IMR-90 (cell line): ENCODE measurements at regions not wholly inside any gene's neighbourhood (a gene's known extent, or its start where the extent isn't known, plus 50 kb on each side); places are given as distances from the start of the nearest gene placed in this dataset.

Experiments
- ATAC-seq: fragments of 200-7000 bp; cut with Tn5 transposase; 2 replicates; pipeline ENCODE4 v1.9.1; 2020; ENCODE audit warnings: low read depth, mild to moderate bottlenecking, moderate library complexity
- BruUV-seq: library from RNA; stranded (reverse); fragments of 400-500 nt; replicated peaks from 2 replicates; lab custom pipeline; 2021; lab: Mats Ljungman, UMichigan
- CTCF ChIA-PET: fragments of 300-600 bp; formaldehyde crosslinking; extraction: SDS; loops from one replicate; lab custom pipeline; 2021; ENCODE audit warnings: antibody characterized with exemption; lab: Yijun Ruan, JAX
- POLR2A ChIA-PET: fragments of 300-600 bp; sonication (Branson Sonifier 250); formaldehyde crosslinking; loops from one replicate; lab custom pipeline; 2022; ENCODE audit warnings: antibody characterized with exemption; ENCODE audit not compliant: unreplicated experiment; lab: Charles Lee
- DNase-seq: peaks from one replicate; pipeline ENCODE4 v3.0.0; 2013
- H2AFZ ChIP-seq: replicated peaks from 2 replicates; pipeline ENCODE3; 2013; ENCODE audit warnings: low read length, mild to moderate bottlenecking; ENCODE audit not compliant: poor library complexity
- H2AK5ac ChIP-seq: 2 replicates; pipeline ENCODE4 v1.6.1; 2013; ENCODE audit warnings: low read depth, low read length, inconsistent platforms
- H2AK9ac ChIP-seq: replicated peaks from 2 replicates; pipeline ENCODE3; 2013; ENCODE audit warnings: mild to moderate bottlenecking, low read depth, low read length, moderate library complexity; ENCODE audit not compliant: poor library complexity
- H2BK120ac ChIP-seq: 2 replicates; pipeline ENCODE4 v1.6.1; 2013; ENCODE audit warnings: low read depth, low read length, inconsistent platforms
- H2BK15ac ChIP-seq: 3 replicates; pipeline ENCODE4 v1.6.1; 2013; ENCODE audit warnings: low read depth, low read length, inconsistent platforms
- H2BK20ac ChIP-seq: 2 replicates; pipeline ENCODE4 v1.6.1; 2013; ENCODE audit warnings: low read depth, mild to moderate bottlenecking, inconsistent platforms, low read length, moderate library complexity
- H2BK5ac ChIP-seq: 2 replicates; pipeline ENCODE4 v1.6.1; 2013; ENCODE audit warnings: mild to moderate bottlenecking, low read depth, low read length, inconsistent platforms; ENCODE audit not compliant: poor library complexity, severe bottlenecking
- H3K14ac ChIP-seq: replicated peaks from 2 replicates; pipeline ENCODE4 v1.6.1; 2013; ENCODE audit warnings: low read depth, low read length, inconsistent platforms
- H3K18ac ChIP-seq: 2 replicates; pipeline ENCODE4 v1.6.1; 2013; ENCODE audit warnings: low read depth, low read length, control low read depth
- H3K23ac ChIP-seq: 2 replicates; pipeline ENCODE4 v1.6.1; 2013; ENCODE audit warnings: low read depth, low read length, inconsistent platforms
- H3K27ac ChIP-seq: 2 replicates; pipeline ENCODE4 v1.5.1; 2013; ENCODE audit warnings: mild to moderate bottlenecking, control low read depth, low read length; ENCODE audit not compliant: insufficient read depth
- H3K27me3 ChIP-seq: 2 replicates; pipeline ENCODE4 v1.6.1; 2013; ENCODE audit warnings: low read length; ENCODE audit not compliant: control insufficient read depth, insufficient read depth
- H3K36me3 ChIP-seq: 2 replicates; pipeline ENCODE4 v1.6.1; 2013; ENCODE audit warnings: low read length, mixed read lengths; ENCODE audit not compliant: control insufficient read depth, insufficient read depth
- H3K4ac ChIP-seq: 2 replicates; pipeline ENCODE4 v1.6.1; 2013; ENCODE audit warnings: low read depth, low read length, inconsistent platforms
- H3K4me1 ChIP-seq: 2 replicates; pipeline ENCODE4 v1.6.1; 2013; ENCODE audit warnings: low read length, mixed read lengths; ENCODE audit not compliant: control insufficient read depth, insufficient read depth
- H3K4me2 ChIP-seq: 2 replicates; pipeline ENCODE4 v1.6.1; 2013; ENCODE audit warnings: low read depth, mild to moderate bottlenecking, control low read depth, low read length, moderate library complexity
- H3K4me3 ChIP-seq: 2 replicates; pipeline ENCODE4 v1.5.1; 2013; ENCODE audit warnings: low read depth, mild to moderate bottlenecking, control low read depth, low read length, moderate library complexity; ENCODE audit not compliant: insufficient read depth
- H3K56ac ChIP-seq: 2 replicates; pipeline ENCODE4 v1.6.1; 2013; ENCODE audit warnings: low read length, inconsistent platforms; ENCODE audit not compliant: insufficient read depth; ENCODE audit errors: extremely low read depth
- H3K79me1 ChIP-seq, 2 experiments: 2 replicates each; pipeline ENCODE4 v1.6.1; 2013; ENCODE audit warnings: low read length in 2 of 2, inconsistent platforms in 1 of 2, low read depth in 1 of 2
- H3K9ac ChIP-seq: 2 replicates; pipeline ENCODE4 v1.6.1; 2013; ENCODE audit warnings: low read depth, low read length, control low read depth
- H3K9me1 ChIP-seq: 2 replicates; pipeline ENCODE4 v1.6.1; 2013; ENCODE audit warnings: low read length, inconsistent platforms; ENCODE audit not compliant: insufficient read depth
- H3K9me3 ChIP-seq: 2 replicates; pipeline ENCODE4 v1.6.1; 2013; ENCODE audit warnings: low read length; ENCODE audit not compliant: control insufficient read depth, insufficient read depth
- H4K20me1 ChIP-seq: 2 replicates; pipeline ENCODE4 v1.6.1; 2013; ENCODE audit warnings: low read length, inconsistent platforms; ENCODE audit not compliant: insufficient read depth
- H4K5ac ChIP-seq: 2 replicates; pipeline ENCODE4 v1.6.1; 2013; ENCODE audit warnings: mild to moderate bottlenecking, low read depth, low read length, control low read depth
- H4K8ac ChIP-seq, 2 experiments: 2 replicates each; pipeline ENCODE4 v1.6.1; 2013; ENCODE audit warnings: low read depth in 2 of 2, low read length in 2 of 2, control low read depth in 1 of 2, inconsistent platforms in 1 of 2
- H4K91ac ChIP-seq: 2 replicates; pipeline ENCODE4 v1.6.1; 2013; ENCODE audit warnings: low read depth, low read length, inconsistent platforms; ENCODE audit not compliant: insufficient read depth
- BHLHE40 ChIP-seq: fragments of 150-350 bp; IDR thresholded peaks from 2 replicates; pipeline ENCODE4 v1.6.1; 2016; ENCODE audit warnings: mild to moderate bottlenecking, low read depth, low read length
- CEBPB ChIP-seq: IDR thresholded peaks from 2 replicates; pipeline ENCODE4 v1.6.1; 2012; ENCODE audit warnings: low read depth, low read length, improper control_type of control experiment
- CHD1 ChIP-seq: IDR thresholded peaks from 2 replicates; pipeline ENCODE4 v1.6.1; 2012; ENCODE audit warnings: low read depth, low read length, improper control_type of control experiment
- ELK1 ChIP-seq: fragments of 150-350 bp; IDR thresholded peaks from 2 replicates; pipeline ENCODE4 v1.6.1; 2016; ENCODE audit warnings: low read depth, mild to moderate bottlenecking, low read length, moderate library complexity, borderline replicate concordance
- FOS ChIP-seq: fragments of 150-350 bp; IDR thresholded peaks from 2 replicates; pipeline ENCODE4 v1.6.1; 2016; ENCODE audit warnings: low read depth, low read length
- MAFK ChIP-seq: IDR thresholded peaks from 2 replicates; pipeline ENCODE4 v1.6.1; 2012; ENCODE audit warnings: low read depth, low read length, improper control_type of control experiment
- MAZ ChIP-seq: IDR thresholded peaks from 2 replicates; pipeline ENCODE4 v1.6.1; 2012; ENCODE audit warnings: low read depth, mild to moderate bottlenecking, low read length, improper control_type of control experiment, moderate library complexity, borderline replicate concordance
- MXI1 ChIP-seq: IDR thresholded peaks from 2 replicates; pipeline ENCODE4 v1.6.1; 2012; ENCODE audit warnings: low read depth, mild to moderate bottlenecking, low read length, moderate library complexity, borderline replicate concordance
- NFE2L2 ChIP-seq: fragments of 150-350 bp; IDR thresholded peaks from 2 replicates; pipeline ENCODE4 v1.6.1; 2016; ENCODE audit warnings: low read depth, mild to moderate bottlenecking, low read length
- POLR2A ChIP-seq: IDR thresholded peaks from 2 replicates; pipeline ENCODE4 v1.6.1; 2012; ENCODE audit warnings: mild to moderate bottlenecking, low read depth, low read length
- RAD21 ChIP-seq: IDR thresholded peaks from 2 replicates; pipeline ENCODE4 v1.6.1; 2012; ENCODE audit warnings: low read length, improper control_type of control experiment
- RCOR1 ChIP-seq: IDR thresholded peaks from 2 replicates; pipeline ENCODE4 v1.6.1; 2012; ENCODE audit warnings: mild to moderate bottlenecking, low read length, improper control_type of control experiment; ENCODE audit not compliant: insufficient replicate concordance
- RFX5 ChIP-seq: IDR thresholded peaks from 2 replicates; pipeline ENCODE4 v1.8.0; 2012; ENCODE audit warnings: low read depth, mild to moderate bottlenecking, low read length, moderate library complexity
- SMC3 ChIP-seq: fragments of 150-350 bp; IDR thresholded peaks from 2 replicates; pipeline ENCODE4 v1.6.1; 2016; ENCODE audit warnings: low read depth, mild to moderate bottlenecking, antibody characterized with exemption, low read length, moderate library complexity
- WGBS, 2 experiments: methylation state at CpG; one replicate each; pipeline versions ENCODE4 v1.1.5 to v1.1.7; 2013; ENCODE audit warnings: missing lambda C conversion rate in 2 of 2; ENCODE audit not compliant: insufficient read length in 1 of 2; ENCODE audit errors: extremely low coverage in 2 of 2; 5-methylcytosine and 5-hydroxymethylcytosine counted together
- dilution Hi-C: fragments of 300-500 bp; cut with HindIII; formaldehyde crosslinking; loops from one replicate; pipeline ENCODE4 v1.14.3; 2018; ENCODE audit warnings: low sequenced_read_pairs; ENCODE audit not compliant: unreplicated experiment
- in situ Hi-C: fragments of 300-500 bp; cut with MboI; formaldehyde crosslinking; loops from 3 replicates; pipeline ENCODE4 v1.14.3; 2019; ENCODE audit warnings: low sequenced_read_pairs, inconsistent platforms, mixed read lengths
- intact Hi-C: fragments of 100-400 bp; cut with micrococcal nuclease; formaldehyde crosslinking; loops from 2 replicates; pipeline ENCODE4 v1.10.0; 2022
- TF ChIP-seq, protein P1 (sequence below): fragments of 150-350 bp; IDR thresholded peaks from 2 replicates; pipeline ENCODE4 v1.6.1; 2017; ENCODE audit warnings: mild to moderate bottlenecking, antibody characterized with exemption, low read length, low read depth
- TF ChIP-seq, protein P2 (sequence below): conservative IDR thresholded peaks from 2 replicates; pipeline ENCODE4 v1.5.1; 2012; ENCODE audit warnings: mild to moderate bottlenecking, low read depth, low read length, improper control_type of control experiment

- Histone ChIP-seq H3K27me3 (no peaks in the 10 kb centered on the region; the same call in none of the 2 replicates), H3K9me3 (no peaks in the 10 kb centered on the region), H3K14ac (no peak overlapping the region), H2BK20ac (no peak overlapping the region), H2BK15ac (no peak overlapping the region), H3K4ac (no peak overlapping the region), H2AK5ac (no peak overlapping the region), H3K4me2 (no peak overlapping the region), H3K56ac (no peak overlapping the region), H4K91ac (no peak overlapping the region), H3K18ac (no peak overlapping the region), H3K79me1 (no peaks in the 10 kb centered on the region), H3K4me1 (peaks cover 8% of the 10 kb centered on the region; the same call in 1 of the 2 replicates), H3K23ac (no peak overlapping the region), H3K4me3 (no peak overlapping the region), H3K9me1 (peaks cover 6% of the 10 kb centered on the region; the same call in 1 of the 2 replicates), H2BK5ac (no peak overlapping the region), H3K36me3 (no peaks in the 10 kb centered on the region), H4K8ac (no peak overlapping the region; a peak in 1 of 4 replicates), H4K20me1 (no peaks in the 10 kb centered on the region), H2AFZ (no peak overlapping the region), H3K27ac (no peak overlapping the region), H3K9ac (no peak overlapping the region), H2AK9ac (no peak overlapping the region), H2BK120ac (no peak overlapping the region), H4K5ac (no peak overlapping the region; the same call in 1 of the 2 replicates)
- in situ Hi-C loops (no loop called here), dilution Hi-C loops (no loop called here), intact Hi-C loops (no loop called here)
- ATAC-seq (no peak), DNase-seq (no peak)
- ChIA-PET CTCF (interaction anchor here (0.5 kb wide), 1 partner anchor 66 kb away, joined by 3 read pairs; no protein-coding TSS in a partner anchor), POLR2A (no interaction called here)
- BruUV-seq, result no TSS peak
- no peak for TF ChIP-seq BHLHE40
- TF ChIP-seq POLR2A, result no peak
- no peak for TF ChIP-seq NFE2L2
- TF ChIP-seq, protein P1, sequence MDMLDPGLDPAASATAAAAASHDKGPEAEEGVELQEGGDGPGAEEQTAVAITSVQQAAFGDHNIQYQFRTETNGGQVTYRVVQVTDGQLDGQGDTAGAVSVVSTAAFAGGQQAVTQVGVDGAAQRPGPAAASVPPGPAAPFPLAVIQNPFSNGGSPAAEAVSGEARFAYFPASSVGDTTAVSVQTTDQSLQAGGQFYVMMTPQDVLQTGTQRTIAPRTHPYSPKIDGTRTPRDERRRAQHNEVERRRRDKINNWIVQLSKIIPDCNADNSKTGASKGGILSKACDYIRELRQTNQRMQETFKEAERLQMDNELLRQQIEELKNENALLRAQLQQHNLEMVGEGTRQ, result no peak
- TF ChIP-seq RFX5, result no peak
- no peak for TF ChIP-seq RCOR1
- TF ChIP-seq MAFK, result no peak
- no peak for TF ChIP-seq CHD1
- TF ChIP-seq MAZ, result no peak
- TF ChIP-seq, protein P2, sequence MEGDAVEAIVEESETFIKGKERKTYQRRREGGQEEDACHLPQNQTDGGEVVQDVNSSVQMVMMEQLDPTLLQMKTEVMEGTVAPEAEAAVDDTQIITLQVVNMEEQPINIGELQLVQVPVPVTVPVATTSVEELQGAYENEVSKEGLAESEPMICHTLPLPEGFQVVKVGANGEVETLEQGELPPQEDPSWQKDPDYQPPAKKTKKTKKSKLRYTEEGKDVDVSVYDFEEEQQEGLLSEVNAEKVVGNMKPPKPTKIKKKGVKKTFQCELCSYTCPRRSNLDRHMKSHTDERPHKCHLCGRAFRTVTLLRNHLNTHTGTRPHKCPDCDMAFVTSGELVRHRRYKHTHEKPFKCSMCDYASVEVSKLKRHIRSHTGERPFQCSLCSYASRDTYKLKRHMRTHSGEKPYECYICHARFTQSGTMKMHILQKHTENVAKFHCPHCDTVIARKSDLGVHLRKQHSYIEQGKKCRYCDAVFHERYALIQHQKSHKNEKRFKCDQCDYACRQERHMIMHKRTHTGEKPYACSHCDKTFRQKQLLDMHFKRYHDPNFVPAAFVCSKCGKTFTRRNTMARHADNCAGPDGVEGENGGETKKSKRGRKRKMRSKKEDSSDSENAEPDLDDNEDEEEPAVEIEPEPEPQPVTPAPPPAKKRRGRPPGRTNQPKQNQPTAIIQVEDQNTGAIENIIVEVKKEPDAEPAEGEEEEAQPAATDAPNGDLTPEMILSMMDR, result no peak
- TF ChIP-seq FOS, result no peak
- TF ChIP-seq RAD21, result no peak
- TF ChIP-seq CEBPB, result no peak
- no peak for TF ChIP-seq ELK1
- no peak for TF ChIP-seq SMC3
- no peak for TF ChIP-seq MXI1
- no CpG with 5 or more reads among the region's 8 CpGs for WGBS, 2 experiments
Measured at GRCh38 chr2:236886456-236886855, 199.2 kb upstream of the COPS8 start.
